Esophagus squamous epithelium (tissue), 4 donors: ENCODE measurements at regions not wholly inside any gene's neighbourhood (a gene's known extent, or its start where the extent isn't known, plus 50 kb on each side); places are given as distances from the start of the nearest gene placed in this dataset.

ENCODE experiments used
- POLR2A ChIP-seq, 4 donors: fragments of 450-650 bp; IDR thresholded peaks; one replicate each; pipeline ENCODE4 v1.6.1; 2017; ENCODE audit warnings: antibody characterized with exemption in 4 of 4, mild to moderate bottlenecking in 4 of 4, moderate library complexity in 3 of 4
- TF ChIP-seq, protein P1 (sequence below), 6 experiments: fragments of 450-650 bp in 4 of 6; fragments of 200-600 bp in 2 of 6; sonication (generic) in 2 of 6; IDR thresholded peaks; one replicate each; pipeline ENCODE4 v1.5.1; 2016 to 2019; ENCODE audit warnings: antibody characterized with exemption in 6 of 6, mild to moderate bottlenecking in 4 of 6, moderate library complexity in 4 of 6

DNA sequence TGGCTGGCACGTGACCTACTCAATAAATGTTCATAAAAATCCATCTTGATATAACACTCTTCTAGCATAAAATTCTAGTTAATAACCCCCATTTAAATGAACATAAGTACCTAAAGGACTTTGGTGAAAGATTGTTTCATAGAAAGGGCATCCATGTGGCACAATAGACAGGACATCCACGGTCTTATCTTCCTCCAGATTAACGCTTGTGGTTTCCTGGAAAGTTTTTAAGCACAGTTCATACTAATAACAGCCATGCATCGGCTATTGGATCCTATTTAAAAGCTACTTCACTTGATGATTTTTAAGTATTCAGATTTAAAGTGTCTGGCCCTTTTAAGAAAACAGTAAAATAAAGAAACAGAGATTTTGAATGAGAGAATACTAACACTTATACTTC lies 288.3 kb downstream of the AHR start:
- no peak for TF ChIP-seq POLR2A (IDR thresholded peaks at IDR 0.05)
- TF ChIP-seq, protein P1, sequence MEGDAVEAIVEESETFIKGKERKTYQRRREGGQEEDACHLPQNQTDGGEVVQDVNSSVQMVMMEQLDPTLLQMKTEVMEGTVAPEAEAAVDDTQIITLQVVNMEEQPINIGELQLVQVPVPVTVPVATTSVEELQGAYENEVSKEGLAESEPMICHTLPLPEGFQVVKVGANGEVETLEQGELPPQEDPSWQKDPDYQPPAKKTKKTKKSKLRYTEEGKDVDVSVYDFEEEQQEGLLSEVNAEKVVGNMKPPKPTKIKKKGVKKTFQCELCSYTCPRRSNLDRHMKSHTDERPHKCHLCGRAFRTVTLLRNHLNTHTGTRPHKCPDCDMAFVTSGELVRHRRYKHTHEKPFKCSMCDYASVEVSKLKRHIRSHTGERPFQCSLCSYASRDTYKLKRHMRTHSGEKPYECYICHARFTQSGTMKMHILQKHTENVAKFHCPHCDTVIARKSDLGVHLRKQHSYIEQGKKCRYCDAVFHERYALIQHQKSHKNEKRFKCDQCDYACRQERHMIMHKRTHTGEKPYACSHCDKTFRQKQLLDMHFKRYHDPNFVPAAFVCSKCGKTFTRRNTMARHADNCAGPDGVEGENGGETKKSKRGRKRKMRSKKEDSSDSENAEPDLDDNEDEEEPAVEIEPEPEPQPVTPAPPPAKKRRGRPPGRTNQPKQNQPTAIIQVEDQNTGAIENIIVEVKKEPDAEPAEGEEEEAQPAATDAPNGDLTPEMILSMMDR (IDR thresholded peaks at IDR 0.05) = no peak
